Fibroblast of skin of right quadriceps (primary cell): ENCODE measurements at regions not wholly inside any gene's neighbourhood (a gene's known extent, or its start where the extent isn't known, plus 50 kb on each side); places are given as distances from the start of the nearest gene placed in this dataset.
"Not testable (repeated sequence)": the region's sequence is repeated elsewhere in the genome, so short reads cannot be mapped to it uniquely, and the experiment has no call there.

Source experiments
- DNase-seq: peaks from one replicate; pipeline ENCODE4 v3.0.0-alpha.2; 2013

DNA sequence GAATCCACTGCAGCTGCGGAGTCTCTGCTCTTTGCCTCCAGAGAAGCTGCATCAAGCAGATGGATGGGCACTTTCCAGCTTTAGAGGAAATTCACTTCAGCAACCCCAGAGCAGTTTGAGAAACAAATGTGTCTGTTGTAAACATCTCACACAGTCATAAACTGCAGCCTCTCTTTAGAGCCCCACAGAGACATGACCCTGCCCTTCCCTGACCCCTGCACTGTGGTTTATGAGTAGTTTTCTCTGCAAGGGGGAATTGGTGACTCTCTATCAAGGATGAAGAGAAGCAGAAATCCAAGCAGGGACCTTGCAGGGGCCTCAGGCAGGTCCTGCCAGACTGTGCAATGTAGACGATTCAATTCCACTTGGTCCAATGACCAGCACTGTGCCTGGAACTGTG, 160.2 kb downstream of the SH2D4B start:
- no peak for DNase-seq

DNA sequence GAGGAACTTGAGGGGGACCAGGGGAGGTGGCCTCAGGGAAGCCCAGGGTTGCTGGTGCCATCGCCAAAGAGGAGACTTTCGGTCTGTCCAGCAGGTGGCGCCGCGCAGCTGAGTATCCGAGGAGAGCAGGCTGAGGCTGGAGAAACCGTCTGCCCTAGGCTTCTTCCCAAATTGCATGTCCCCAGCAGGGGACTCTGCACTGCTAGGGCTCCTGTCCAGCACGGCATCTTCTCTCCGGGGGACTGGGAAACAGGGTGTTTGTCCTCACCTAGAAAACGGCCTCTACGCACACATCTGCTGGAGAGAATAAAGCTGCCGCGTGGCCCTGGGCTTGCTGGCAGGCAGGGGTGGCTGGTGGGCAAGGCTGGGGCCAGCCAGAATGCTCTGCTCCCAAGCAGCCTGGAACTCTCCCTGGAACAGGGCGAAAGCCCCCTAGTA, 161.9 kb downstream of the SH2D4B start:
- peak; percentile 58 for DNase-seq

DNA sequence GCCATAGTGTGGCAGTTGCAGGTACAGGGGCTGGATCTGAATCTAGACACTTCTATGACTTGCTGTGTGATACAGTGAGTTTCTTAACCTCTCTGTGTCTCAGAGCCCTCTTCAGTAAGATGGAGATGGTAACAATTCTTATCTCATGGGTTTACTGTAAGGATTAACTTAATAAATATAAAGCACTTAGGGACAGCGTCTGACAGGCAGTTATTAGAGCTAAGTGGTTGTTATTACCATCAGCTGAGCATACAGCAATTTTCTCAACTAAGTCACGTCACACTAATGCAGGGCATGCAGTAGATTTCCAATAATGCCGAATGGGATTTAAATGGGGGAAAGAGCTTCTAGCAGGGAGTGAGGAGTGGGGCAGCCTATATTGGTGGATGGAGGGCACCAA, 162.6 kb downstream of the SH2D4B start:
- DNase-seq: no peak

DNA sequence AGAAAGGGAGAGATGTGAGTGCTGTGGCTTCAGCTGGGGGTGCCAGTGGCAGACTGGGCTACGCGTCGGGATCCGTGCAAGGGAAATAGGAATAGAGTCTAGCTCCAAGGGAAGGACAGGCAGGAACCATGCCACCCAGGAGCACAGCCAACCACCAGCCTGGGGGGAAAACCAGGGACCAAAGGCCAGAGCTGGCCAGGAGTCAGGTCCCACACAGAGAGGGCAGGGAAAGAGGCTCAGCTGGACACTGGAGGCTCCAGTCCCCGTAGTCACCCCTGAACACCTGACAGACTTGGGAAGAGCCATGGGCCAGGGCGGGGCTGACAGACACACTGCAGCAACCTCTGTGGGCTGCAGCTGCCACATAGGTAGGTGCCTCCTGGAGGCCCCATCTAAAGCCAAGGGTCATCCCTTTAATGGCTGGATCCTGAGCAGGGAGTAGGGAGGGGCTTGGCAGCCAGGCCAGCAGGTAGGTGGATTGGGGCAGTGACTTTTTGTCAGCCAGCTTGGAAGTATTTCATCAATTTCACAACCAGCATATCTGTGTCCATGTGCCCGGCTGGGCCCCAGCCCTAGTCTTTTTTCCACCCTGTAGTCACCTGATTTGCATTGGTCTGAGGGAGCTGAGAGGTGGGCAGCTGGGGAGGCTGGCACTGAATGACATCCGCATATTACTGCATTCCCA, 163.2 kb downstream of the SH2D4B start:
- no peak for DNase-seq

DNA sequence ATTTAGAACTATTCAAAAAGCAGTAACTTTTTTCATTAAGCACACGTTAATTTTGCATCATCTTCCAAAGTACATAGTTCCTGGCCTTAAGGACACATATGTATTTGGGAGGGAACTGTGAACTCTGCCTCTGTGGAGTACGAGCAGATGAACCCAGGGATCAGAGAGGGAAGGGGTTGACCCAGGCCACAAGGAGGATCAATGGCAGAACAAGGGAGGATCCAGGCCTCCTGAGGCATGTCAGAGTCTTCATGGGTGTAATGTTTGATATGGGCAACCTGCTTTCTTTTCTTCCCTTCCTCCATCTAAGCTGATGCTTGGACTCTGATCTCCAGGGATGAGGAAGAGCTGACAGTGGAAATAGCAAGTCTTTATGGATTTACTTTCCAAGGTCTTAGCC, 164.0 kb downstream of the SH2D4B start:
- DNase-seq: no peak

DNA sequence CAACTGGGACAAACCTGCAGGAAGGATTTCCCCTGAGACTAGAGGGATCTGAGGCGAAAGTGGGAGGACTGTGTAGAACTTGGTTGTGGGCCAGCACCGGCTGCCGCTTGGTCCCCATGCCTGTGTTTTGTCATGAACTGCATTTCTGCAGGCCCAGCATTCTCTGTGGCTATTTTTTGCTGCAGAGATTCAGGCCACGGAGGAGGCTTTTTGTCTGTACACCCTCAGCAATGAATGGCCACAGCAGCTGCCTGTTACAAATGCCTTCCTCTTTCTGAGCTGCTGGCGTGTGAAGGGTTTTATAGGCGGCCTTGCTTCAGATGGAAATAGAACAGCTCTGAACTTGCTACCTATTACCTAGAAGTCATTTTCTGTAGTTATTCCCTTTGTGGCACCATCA, 164.4 kb downstream of the SH2D4B start:
- DNase-seq: no peak

DNA sequence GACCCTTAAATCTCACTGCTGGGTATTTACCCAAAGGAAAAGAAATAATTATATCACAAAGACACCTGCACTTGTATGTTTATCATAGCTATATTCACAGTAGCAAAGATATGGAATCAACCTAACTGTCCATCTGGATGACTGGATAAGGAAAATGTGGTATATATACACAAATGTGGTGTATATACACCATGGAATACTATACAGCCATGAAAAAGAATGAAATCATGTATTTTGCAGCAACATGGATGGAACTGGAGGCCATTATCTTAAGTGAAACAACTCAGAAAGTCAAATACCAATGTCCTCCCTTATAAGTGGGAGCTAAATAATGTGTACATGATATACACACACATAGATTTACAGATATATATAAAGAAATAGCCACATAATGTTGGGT, 168.2 kb downstream of the SH2D4B start:
- DNase-seq: no peak

DNA sequence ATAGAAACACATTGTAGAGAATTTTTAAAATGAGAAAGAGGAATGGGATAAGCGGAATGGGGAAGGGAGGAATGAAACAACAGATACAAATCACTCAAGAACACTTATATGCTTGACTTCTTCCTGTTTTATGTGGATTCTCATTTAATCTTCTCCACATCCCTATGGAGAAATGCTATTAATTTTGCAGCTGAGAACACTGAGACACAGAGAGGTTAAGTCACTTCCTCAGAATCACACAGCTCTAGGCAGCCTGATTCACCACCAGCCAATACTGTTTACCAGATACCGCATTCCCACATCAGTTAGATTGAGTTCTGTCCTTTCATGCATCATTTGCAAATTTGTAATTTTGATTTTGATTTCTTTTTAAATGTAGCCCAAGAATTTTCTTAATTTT, 170.5 kb downstream of the SH2D4B start:
- no peak for DNase-seq

DNA sequence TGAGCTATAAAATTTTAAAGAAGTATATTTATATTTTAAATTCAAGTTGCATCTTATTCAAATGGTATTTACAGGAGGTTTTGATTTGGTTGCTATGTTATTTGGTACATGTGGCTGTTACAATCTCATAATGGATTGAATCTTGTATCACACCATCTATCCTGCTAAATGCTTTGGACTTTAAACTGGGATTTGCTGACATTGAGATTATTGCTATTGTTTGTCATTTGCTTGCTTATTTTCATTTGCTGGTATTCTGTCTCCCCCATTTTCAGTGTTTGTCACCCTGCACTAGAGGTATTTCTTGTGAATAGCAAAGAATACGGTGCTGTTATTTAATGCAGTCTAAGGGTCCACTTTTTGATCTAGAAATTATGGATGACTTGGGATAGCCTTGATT, 171.1 kb downstream of the SH2D4B start:
- no peak for DNase-seq

DNA sequence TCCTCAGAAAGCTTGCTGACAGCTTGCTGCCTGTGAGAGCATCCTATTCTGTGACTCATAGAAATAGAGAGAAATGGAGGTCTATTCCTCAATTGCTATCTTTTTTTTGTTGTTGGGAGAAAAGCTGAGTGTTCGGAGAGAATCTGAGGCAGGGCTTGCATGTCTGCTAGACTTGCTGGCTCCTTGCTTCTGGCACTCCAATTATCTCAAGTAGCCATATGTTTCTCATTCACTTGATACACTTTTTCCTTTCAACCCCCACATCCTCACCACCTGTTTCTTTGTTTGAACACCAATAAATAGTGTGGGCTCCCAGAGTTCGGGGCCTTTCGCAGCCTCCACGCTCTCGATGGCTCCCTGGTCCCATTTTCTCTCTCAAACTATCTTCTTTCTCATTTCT, 172.2 kb downstream of the SH2D4B start:
- DNase-seq: peak; percentile 4

DNA sequence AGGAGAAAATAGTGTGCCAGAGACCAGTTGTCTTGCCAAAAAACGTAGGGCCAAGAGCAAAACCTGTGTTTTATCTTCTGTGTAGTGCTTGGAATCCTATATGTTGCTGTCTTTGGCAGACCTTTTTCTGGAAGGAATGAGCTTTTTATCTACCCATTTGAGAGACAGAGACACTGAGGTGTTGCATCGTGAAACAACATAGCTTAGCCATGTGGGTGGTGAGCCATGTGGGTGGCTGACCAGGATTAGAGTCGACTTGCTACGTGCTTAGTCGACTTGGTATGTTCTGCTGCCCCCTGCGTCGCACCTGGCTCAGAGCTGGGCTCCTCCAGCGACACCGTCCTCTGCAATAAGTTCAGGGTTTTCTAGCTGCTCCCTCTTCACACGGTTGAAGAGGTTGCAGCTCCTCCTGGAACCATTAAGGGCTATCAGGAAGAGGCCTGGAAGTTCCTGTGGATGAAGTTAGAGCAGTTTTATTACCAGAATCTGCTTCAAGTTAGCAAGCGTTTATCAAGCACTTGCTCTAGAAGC, 175.8 kb downstream of the SH2D4B start:
- DNase-seq: no peak

DNA sequence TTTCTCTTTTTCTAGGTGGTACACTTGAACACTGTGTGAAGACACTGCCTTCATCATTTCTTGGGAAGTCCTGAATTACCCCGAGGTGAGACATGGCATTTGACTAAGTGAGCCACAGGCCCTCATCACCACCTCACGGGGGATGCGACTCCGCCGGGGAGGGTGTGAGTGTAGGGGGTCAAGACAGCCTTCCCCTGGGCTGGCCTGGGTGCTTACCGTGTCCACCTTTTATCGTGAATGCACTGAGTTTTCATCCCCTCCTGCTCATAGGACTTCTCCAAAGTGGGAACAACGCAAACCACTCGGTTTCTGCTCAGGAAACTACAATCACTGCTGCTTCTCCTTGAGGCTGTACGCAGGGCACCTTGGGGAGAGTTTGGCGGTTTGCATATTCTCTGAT, 176.9 kb downstream of the SH2D4B start:
- DNase-seq: no peak

DNA sequence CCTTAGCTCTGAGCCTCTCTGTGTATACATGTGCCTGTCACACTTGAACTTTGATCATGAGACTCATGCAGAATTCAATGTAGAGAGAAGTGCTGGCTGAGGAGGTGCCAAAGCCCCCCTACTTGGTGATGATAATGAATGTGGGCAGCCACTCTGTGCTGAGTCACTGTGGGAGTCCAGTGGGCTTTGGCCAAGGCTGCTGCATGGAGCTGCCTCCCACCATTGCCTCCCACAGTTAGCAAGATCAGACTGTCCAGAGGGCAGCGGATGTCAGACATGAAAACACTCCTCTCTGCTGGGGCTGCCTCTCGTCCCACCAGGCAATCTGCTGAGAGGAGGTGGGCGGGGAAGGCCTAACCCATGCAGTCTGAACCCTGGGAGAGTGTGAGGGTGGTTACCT, 180.3 kb downstream of the SH2D4B start:
- no peak for DNase-seq

DNA sequence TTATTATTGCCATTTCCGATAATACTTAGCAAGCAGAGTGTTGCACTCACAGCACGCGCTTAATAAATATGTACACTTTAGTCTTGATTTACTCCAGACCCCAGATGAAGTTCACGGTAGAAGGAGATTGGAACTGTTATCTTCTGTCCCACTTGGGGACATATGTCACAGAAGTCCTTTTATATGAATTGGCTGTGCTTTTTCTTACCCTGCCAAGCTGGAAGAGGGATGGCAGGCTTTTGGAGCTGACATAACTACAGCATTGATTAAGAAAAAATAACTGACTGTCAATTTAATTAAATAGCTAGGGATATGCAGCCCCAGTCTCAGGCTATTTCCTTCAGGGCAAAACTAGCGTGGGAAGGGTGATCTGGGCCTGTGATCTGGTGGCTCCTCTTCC, 182.2 kb downstream of the SH2D4B start:
- DNase-seq: no peak

DNA sequence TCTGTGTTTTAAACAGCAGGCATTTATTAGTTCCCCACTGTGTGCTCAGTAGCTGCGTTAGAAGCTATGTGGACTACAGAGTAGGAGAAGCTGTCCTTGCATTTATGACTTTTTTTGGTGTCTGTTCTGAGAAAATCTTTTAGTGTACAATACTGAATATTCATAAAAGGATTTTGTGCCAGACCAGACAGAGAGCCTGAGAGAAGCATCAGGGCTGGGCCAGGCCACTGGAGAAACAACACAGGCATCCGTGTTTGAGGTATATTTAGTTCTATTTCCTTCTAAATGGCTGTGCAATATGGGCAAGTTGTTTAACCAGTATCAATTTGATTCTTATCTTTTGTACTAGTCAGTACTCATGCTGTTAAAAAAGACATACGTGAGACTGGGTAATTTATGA, 182.8 kb downstream of the SH2D4B start:
- no peak for DNase-seq

DNA sequence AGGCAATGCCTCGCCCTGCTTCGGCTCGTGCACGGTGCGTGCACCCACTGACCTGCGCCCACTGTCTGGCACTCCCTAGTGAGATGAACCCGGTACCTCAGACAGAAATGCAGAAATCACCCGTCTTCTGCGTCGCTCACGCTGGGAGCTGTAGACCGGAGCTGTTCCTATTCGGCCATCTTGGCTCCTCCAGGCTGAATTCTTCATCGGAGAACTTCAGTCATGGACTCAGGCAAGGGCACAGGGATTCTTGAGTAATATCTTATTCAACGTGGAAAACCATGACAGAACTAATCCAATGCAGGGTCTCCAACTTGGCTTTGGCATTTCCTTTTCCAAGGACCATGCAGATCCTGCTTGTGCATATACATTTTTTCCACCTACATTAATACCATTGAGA, 190.7 kb downstream of the SH2D4B start:
- DNase-seq: not testable (repeated sequence)

DNA sequence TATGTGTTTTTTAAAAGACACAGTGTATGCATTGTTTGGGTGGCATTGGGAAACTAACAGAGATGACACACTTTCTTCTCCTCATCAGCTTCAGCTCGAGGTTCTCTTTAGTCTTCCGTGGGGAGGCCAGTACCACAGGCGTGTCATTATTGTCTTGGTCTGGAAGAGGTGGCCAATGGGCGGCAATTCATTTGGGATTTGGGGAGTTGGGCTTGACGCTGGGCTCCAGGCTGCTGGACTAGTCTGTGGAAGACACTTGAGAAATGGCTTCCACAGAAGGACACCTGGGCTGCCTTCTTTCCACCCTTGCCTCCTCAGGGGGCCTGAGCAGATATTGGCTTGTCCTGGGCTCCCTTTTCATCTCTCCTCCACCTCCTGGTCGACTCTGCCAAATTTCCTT, 192.2 kb downstream of the SH2D4B start:
- DNase-seq: no peak

DNA sequence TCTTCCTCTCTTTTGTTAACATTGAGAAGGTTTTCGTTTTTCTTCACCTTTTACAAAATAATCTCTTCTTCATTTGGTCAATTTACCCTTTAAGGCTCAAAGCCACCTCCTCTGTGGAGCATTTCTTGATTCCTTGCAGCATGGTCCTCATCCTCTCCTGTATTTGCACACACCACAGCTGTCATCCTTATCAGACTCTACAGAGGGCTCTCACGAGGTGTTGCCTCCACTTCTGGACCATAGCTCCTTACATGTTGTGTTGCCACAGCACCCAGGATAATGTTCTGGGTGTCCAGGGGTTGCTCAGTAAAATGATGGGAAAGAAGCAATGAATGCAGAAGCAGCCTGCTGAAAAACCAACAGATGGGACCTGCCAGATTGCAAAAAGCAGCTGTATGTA, 192.8 kb downstream of the SH2D4B start:
- DNase-seq: no peak

DNA sequence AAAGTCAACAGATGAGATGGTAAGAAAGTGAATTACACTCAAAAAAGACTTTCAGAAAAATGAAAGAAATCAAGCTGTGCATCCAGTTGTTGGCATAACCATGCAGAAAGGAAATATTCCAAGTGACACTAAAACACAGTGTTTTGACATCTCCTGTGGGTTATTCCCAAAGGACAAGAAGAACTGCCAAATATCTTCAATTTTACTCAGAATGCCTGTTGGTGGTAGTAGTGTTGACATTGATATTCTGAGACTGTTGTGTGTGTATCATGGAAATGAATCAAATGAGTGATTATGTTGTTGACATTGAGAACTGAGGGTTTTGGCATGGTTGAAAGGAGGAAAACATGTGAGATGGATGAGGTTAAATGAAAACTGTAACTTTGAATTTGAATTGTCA, 196.9 kb downstream of the SH2D4B start:
- DNase-seq: no peak

DNA sequence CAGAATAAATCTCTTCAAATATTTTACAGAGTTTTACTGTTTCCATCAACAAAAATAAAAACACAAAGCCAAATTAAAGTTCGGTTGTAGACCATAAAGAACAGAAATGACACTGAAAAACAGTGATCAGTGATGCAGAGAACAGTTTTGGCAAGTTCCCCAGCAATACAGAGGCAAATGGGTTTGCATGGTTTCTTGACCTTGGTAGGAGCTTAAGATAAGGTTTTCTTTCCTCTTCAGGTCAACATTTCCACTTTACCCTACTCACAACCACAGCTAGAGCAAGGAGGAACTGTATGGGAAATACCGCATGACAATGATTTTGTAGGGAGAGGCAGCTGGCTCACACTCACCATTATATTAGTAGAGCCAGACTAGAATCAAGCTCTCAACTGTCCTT, 199.5 kb downstream of the SH2D4B start:
- no peak for DNase-seq

DNA sequence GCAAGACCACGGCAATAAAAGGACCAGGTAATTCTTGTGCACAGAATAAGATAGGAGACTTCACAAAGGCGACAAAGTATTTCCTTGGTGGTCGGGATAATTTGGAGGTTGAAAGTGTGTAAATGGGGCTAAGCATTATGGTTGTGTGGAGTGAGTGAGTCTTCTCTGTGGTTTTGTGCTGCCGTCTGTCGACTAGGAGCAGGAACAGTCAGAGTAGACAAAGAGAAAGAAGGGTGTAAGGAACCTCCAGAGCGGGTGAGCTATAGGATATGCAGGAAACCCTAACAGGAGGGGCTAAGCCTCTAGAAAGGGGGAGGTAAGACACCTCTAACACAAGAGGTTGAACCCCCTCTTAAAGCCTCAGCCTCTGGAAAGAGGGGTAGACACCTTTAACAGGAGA, 201.6 kb downstream of the SH2D4B start:
- DNase-seq: no peak

DNA sequence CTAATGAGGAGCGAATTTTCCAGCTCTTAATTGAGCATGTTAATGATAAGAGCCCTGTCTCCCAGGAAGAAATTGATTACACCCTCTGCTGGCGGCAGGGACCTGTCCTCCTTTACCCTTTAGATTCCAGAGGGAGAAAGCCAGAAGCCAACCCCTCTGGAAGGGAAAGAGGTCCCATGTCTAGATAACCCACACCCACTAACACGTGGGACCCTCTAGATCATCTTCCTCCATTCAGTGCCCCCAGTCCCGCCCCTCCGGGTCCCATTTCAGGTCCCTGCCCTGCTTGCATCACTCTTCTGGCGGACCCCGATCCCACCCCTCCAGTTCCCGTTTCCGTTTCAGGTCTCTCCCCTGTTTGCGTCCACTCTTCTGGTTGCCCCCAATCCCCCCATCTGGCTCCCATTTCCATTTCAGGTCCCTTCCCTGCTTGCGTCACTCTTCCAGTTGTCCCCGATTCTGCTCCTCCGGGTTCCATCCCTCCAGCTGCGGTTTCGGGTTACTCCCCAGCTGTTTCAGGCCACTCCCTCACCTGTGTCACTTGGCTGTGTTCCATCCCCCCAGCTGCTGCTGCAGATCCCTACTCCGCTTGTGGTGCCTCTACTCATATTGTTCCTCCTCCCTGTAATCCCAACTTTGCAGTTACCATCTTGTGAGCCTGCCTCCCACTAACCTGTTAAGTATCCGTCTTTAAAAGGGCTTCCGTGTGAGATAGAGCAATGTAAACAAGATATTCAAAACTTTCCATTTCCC, 202.4 kb downstream of the SH2D4B start:
- DNase-seq: no peak

DNA sequence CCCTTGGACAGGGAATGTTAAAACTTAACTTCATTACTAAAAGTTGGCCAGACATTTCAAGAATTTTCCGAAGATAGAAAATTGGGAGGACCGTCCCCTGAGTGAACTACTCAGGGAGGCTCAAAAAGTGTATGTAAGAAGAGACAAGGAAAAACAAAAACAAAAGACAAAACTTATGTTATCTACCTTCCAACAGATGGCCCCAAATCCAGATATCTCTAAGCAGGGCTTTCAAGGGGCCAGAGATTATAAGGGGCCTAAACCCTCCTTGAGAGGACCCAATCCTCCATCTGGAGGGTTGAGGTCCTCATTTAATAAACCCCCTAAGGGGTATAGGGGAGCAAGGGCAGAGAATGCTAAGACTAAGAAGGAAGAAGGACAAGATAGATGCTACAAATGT, 203.6 kb downstream of the SH2D4B start:
- no peak for DNase-seq

DNA sequence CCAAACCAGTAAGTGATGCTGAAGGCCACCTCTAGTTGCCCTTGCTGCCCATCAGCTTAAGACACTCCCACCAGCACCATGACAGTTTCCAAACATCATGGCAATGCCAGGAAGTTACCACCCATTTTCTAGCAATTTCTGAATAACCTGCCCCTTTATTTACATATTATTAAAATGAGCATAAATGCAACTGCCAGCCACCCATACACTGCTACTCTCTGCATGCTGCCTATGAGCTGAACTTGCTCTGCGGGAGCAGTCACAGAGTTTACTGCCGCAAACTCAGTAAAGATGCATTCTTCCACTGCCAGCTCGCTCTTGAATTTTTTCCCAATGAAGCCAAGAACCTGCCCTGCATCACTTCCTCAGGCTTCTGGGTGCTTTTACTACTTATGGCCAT, 212.6 kb downstream of the SH2D4B start:
- DNase-seq: no peak

DNA sequence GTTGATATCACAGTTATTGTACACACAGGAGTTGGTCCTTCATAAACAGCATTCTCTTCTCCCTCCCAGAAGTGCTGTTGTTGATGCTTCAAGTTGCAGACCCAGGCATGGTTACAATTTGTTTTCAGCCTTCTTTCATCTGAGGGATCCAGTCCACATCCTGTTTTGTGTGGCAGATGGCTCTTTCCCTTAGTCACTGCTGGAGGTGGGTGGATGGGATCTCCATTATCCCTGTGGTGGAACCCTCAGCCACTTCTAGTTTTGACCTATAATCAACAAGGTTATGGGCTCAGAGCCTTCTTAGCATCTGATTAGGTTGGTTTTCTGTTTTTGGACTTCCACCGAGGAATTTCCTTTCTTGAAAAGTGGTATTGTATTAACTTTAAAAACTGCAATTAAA, 214.2 kb downstream of the SH2D4B start:
- no peak for DNase-seq
